HG03354 (cell line): ENCODE measurements at regions not wholly inside any gene's neighbourhood (a gene's known extent, or its start where the extent isn't known, plus 50 kb on each side); places are given as distances from the start of the nearest gene placed in this dataset.
"Not testable (repeated sequence)": the region's sequence is repeated elsewhere in the genome, so short reads cannot be mapped to it uniquely, and the experiment has no call there.

Source experiments
- ATAC-seq: cut with Tn5 transposase; IDR thresholded peaks from one replicate; pipeline ENCODE4 v1.9.1; 2021; ENCODE audit warnings: mild to moderate bottlenecking; ENCODE audit not compliant: unreplicated experiment, poor library complexity, severe bottlenecking

DNA sequence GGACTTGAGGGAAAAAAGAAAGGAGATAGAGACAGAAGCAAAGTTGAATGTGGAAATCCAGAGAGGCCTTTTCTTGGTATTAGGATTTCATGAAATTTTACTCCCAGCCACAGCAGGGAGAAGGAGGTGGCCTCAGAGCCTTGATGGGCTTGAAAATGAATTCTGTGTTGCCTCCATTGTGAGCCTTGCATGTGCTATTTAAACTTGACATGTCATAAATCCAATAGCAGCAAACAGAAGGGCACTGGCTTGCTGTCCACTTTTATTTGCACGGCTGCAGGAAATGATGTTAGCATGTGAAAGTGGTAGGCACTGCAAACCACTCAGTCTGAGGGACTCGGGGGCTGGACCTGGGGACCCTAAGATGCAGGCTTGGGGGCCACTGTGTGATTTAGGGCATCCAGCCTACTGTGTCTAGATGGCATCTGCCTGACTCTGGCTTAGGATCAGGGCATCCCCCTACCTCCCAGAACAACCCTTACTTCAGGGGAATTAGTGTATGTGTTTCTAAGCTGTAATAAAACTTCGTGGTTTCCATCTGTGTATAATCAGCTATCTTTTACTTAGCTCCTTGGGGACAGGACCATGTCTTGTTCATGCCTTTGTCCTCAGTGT, 139.1 kb upstream of the SKOR2 start:
- no peak for ATAC-seq

DNA sequence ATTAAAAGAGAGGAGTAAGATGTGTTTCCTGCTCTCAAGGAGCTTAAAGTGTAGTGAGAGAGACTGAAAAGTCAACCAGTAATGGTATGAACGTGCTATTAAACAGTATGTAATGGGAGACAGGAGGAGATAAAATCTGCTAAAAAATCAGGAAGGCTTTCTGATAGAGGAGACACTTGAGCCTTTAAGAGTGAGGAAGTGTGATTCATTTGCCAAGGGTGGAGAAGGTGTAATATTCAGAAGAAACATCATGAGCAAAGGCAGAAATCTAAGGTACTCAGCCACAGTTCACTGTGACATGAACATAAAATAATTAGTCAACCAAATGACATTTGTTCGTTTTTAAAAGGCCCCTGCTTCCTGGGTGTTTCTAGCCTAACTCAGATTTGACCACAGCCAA, 137.8 kb upstream of the SKOR2 start:
- ATAC-seq, result no peak

DNA sequence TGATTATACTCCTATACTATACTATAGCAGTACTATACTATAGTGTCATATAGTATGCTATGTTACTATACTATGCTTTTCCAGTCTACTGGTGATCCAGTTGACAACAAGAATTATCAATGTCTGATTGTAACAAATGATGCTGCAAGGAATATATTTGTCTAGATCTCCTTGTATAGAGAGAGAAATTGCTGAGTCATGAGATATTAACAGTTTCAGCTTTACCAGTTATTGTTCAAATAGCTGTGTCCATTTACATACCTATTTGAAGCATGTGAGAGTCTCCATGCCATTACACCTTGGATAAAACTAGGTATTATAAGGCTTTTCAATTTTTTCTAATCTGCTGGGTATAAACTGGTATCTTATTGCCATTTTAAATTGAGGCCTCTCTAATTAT, 136.4 kb upstream of the SKOR2 start:
- ATAC-seq, result no peak

DNA sequence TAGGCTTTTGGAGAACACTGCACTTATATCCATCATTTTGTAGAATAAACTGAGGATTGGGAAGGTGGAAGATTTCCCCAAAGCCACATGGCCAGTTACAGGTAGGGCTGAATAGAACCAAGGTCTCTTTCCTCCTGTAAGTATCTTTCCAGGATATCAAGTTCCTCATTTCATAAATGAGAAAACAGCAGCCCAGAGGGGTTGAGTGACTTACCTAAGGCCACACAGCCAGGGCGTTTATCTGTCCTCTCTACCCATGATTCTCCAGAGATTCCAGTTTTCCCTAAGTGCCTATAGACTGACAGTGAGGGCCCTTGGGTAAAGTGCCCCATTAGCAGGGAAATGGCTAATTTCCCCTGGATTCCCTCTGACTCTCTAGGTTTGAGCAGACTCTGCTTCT, 132.3 kb upstream of the SKOR2 start:
- ATAC-seq, result no peak

DNA sequence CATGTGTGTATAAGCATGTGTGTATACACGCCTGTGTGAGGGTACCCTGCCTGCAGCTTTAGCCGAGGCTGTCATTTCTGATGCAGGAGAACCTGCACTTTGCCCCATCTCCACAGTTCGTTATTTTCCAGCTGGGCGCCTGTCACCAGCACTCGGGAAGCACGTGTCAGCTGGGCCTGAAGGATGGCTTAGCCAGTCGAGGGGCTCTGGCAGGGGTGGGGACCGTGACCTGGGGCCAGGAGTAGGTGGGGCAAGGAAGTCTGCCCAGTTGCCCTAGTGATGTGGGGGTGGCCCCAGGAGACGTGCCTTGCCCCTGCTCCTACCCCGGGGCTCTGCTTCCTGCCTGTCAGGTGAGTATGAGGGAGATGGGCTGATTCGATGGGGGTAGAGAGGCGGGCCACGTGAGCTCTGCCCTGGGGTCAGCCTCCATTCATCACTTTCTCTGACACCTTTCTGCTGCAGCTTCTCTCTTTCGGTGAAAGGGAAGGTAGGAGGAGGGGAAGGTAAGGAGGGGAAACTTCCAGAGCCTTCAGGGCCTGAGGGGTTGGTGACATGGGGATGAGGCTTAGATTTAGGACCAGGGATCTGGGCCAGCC, 130.6 kb upstream of the SKOR2 start:
- no peak for ATAC-seq

DNA sequence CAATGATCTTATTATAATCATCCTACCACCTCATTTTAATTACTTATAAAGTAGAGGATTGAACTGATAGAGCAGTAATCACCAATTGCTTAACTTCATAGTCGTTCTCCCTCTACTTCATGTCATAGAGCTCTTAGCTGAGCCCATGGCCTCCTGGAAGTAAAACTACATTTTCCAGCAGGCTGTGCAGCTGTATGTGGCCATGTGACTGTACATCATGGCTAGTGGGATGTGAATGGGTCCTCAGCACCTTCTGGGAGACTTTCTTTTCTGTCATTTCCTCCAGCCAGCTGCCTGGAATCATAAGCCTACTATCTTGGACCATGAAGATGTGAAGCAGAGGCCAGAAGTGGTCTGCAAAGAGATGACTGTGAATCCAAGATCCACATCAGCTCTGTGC, 128.7 kb upstream of the SKOR2 start:
- no peak for ATAC-seq

DNA sequence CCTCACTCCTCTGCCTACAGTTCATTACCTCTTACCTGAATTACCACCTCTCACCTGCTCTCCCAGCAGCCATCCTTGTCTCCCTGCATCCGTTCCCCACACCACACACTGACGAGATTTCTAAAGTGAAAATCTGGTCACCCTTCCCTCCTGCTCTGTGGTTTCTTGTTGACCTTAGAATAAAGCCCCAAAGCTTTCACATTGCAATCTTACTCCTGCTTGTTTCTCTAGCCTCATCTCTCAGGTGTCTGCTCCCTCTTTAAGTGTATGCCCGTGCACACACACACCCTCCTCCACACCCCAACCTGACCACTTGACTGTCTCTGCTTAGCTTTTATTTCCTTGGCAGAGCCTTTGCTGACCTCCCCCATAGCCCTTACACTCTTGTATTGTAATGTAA, 122.0 kb upstream of the SKOR2 start:
- ATAC-seq, result no peak

DNA sequence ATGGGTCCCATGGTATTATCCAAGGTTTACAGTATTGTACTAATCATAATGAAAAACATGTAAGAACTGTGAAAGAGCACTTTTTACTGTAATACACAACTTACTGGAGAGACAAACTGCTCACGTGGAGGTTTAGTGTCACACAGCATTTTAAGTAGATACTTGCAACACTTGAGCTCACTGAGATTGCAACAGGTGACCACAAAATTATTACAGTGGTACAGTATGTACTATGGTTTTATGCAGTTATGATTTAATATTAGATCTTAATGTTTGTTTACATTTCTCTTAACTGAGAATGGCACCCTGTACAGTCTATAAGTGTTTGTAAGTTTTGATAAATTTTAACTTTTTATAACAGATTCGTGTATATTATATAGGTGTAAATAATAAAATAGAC, 118.6 kb upstream of the SKOR2 start:
- ATAC-seq, result no peak

DNA sequence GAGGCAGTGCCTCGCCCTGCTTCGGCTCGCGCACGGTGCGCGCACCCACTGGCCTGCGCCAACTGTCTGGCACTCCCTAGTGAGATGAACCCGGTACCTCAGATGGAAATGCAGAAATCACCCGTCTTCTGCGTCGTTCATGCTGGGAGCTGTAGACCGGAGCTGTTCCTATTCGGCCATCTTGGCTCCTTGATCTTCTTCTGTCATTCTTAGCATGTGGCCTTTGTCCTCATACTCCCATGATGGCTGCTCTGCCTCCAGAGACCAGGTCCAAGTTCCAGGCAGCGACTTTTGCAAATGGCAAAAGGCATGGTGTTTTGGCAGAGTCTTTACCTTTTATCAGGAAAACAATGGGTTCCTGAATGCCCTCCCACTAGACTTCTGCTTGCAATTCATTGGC, 102.6 kb upstream of the SKOR2 start:
- not testable (repeated sequence) for ATAC-seq

DNA sequence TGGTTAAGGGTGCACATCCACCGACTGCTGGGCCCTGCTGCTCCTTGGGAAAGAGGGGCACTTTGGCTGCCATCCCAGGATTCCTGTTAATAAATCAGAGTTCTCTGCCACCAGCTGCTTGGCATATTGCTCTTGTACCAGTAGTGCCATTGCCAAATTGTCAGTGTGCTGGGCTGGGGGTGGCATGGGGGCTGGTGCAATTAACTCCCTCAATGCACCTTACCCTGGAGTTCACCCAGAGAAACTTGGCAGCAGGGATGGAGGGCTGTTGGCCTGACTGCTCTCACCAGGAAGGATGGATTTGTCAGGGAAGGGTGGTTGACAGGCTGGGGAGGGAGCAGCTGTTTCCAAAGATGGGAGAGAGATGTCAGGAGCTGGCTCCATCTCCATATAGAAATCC, 94.6 kb upstream of the SKOR2 start:
- ATAC-seq, result no peak

DNA sequence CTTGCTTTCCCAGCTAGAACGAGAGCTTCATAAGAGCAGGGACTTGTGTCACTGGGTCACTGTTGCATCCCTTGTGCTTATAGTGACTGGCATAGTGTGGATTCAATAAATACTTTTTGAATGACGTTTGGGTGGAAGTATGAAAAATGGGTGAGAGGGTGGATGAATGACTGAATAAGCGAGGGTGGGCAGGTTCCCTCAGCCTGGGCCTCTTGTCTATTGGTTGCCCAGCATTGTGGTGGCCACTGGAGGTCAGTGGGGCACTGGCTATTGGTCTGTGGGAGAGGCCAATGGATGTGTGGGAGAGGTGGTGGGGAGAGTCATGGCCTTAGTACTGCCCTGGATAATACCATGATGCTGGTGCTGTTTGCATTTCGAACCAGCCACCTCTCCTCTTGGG, 93.8 kb upstream of the SKOR2 start:
- no peak for ATAC-seq

DNA sequence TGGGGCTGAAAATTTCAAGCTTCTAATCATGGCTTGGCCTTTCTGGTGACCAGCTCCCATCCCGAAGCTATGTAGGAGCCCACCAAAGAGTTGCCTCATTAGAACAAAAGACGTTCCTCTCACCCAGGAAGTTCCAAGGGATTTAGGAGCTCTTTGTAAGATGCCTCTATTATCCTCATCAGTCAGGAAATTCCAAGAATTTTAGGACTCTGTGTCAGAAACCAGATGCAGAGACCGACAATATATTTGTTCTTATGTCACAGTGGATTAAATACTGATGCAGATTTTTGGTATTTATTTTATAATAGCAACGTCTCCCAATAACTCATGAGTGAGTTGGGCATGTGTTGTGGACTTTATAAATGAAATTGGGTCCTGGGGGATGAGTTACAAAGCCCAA, 91.8 kb upstream of the SKOR2 start:
- no peak for ATAC-seq

DNA sequence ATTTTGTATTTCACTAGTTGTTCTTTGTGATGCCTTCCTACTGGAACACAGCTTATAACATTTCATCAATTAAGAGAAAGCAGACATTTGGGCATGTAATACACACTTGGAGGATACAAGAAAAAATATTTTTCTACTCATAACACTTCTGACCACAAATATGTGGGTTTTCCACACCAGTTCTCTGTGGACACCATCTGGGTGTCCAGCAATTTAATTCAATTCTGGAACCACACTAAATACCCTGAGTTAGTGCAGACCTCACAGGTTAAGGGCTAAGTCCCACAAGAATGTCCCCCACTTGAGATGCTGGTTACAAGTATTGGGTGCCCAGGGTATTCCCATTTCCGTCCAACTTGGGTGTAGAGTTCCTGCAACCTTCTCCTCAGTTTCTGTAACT, 91.1 kb upstream of the SKOR2 start:
- ATAC-seq, result no peak

DNA sequence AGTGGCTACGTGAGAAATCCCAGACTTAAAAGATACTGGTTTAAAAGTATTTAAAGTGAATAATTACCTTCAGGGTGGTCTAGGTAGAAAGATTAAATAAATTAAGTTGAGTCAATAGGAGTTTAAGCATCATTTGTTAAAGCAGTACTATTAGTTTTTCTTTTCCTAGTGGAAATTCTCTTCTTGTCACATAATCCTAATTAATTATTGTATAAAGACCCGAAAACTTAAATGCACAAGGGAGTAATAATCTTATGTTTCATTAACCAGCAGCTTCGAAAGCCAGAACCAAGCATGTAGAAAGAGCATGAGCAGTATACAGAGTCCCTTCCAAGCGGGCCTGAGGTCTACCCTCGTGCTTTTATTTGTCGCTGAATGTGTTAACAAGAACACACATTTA, 90.2 kb upstream of the SKOR2 start:
- ATAC-seq, result no peak

DNA sequence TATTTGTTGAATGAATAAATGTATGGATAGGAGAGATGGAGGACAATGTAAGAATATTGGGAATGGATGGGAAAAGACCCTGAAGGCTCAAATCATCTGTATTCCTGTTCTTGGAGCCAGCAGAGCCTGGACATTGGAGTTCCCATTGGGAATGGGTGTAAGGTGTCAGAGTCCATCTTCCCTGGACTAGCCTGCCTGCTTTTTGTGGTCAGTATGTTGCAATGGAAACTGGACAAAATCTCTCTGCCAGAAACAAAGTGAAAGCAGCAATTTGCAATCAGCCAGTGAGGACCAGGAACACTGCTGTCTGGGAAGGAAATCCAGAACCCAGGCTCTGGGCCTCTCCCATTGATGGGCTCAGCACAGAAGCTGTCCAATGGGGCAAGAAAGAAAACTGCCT, 83.5 kb upstream of the SKOR2 start:
- ATAC-seq, result no peak

DNA sequence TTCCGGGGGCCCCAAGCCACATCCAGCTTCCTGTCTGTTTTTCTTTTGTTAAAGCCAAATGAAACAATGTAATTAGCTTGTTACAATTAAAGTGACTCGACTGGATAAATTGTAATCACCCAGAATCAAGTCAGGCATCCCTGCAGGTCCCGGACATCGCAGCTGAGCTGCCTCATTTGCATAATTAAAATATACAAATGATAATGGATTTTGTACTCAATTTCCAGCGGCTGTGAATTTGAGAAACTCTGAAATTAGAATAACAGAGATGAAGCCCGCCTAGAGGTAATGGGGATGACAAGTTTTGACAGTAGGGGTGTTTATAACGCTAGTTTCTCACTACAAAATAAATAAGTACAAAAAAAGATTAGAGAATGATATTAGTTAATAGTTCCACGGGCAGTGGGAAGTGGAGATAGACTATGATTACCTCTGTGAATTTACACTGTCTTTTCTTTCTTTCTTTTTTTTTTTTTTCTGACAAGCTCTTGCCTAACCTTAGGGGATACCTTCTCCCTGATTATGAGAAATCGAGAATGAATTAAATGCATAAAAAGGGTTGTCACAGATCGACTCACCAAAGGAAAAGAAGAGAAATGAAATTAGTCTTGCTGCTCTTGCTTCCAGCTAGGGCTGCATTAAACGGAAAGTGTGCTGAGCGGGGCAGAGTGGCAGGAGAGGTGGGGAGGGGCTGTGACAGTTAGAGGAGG, 82.6 kb upstream of the SKOR2 start:
- no peak for ATAC-seq

DNA sequence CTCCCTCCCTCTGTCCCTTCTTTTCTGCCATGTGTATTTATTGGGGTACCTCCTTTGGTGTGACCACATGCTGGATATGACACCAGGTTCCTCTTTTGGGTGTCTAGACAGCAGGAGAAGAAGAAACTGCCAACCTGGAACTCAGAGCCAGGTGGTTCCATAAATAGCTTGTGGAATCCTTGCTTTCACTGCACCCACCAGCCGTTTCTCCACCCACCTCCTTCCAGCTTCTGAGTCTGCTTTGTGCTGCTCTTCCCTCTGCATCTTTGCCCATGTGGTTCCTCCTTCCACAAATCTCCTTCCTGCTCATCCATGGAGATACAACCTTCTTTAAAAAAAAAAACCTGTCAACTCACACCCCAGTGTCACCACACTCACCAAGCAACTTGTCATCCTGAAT, 80.2 kb upstream of the SKOR2 start:
- ATAC-seq, result no peak

DNA sequence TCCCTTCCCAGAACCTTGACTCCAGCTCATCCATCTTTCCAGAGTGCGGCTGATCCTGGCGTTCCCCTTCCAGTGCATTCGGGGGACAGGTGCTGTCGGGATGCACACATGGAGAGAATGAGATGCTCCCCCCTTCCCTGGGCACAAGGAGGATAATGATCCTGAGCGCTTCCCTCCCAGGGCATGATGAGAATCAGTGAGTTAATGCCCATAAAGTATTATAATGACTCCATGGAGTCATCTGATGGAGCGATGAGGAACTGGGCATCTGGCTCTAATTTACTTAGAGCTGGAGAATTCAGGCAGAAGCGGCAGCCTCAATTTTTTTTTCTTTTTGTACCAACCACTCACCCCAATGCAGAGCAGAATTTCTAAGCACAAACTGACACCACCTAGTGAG, 79.6 kb upstream of the SKOR2 start:
- no peak for ATAC-seq

DNA sequence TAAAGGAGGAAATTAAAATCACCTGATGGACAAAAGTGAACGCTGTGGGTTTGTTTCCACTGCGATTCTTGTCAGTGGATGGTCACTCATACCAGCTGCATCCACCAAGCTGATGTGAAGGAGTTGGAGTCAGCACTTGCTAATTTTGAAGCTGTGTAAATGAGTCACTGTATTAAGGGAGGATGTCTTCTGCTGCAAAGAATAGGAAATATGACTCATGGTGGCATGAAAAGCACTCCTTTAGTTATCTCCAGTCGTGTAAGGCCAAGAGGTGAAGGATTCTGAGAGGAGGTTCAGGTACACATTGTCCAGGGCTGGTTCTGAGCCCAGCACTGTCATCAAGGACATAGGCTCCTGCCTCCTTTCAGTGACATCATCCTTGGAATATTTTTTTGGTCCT, 71.7 kb upstream of the SKOR2 start:
- no peak for ATAC-seq

DNA sequence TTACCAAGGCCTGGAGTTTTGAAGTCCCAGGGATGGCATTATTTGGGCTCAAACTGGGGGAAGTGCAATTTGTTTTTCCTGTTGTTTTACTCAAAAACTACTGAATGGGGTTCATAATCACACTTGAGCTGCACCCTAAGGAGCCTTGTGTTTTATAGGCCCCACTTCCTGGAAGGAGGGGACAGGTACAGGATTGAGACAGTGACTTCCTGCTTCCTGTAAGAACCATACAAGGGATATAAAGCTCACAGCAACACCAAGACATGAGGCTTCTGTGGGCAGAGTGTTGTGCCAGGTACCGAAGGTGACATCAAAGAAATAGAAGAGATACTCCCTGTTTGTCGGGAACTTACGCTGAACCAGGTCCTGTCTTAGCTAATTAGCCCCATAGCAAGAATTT, 70.4 kb upstream of the SKOR2 start:
- no peak for ATAC-seq

DNA sequence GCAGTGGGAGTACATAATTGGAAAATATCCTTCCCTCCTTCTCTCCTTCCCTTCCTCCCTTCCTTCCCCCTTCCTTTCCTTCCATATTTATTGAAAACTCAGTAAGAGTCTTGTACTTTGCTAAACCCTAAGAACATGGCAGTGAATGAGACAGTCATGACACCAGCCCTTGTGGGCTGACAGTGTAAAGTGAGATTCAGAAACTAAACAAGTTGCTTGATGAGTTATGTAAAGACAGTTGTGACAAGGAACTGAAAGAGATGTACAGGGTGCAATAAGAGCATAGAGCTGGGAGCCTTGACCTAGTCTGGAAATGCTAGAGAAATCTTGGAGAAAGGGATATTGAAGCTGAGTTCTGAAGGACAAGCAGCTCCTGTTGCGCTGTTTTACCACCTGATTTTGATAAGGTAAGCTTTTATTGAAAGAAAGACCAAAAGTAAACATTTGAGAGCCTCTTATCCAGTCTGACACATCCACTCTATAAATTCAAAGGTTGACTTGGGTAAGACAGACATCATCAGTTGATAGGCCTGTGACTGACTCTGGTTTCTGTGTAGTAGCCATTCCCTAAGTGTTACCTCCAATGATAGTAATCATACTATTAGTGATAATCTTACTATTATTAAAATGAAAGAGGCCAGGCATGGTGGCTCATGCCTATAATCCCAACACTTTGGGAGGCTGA, 66.5 kb upstream of the SKOR2 start:
- ATAC-seq, result no peak
